AG04449 (cell line): ENCODE measurements at regions not wholly inside any gene's neighbourhood (a gene's known extent, or its start where the extent isn't known, plus 50 kb on each side); places are given as distances from the start of the nearest gene placed in this dataset.
"Not testable (repeated sequence)": the region's sequence is repeated elsewhere in the genome, so short reads cannot be mapped to it uniquely, and the experiment has no call there.

Experiments
- CTCF ChIA-PET: fragments of 350-600 bp; formaldehyde crosslinking; extraction: SDS; loops from one replicate; lab custom pipeline; 2021; ENCODE audit warnings: antibody characterized with exemption; lab: Yijun Ruan, JAX
- POLR2A ChIA-PET: fragments of 400-600, 350-600 bp; formaldehyde crosslinking; extraction: SDS; loops from one replicate; lab custom pipeline; 2020; ENCODE audit warnings: antibody characterized with exemption, inconsistent platforms; lab: Yijun Ruan, JAX
- DNase-seq: peaks from one replicate; pipeline ENCODE4 v3.0.0-alpha.2; 2010; ENCODE audit warnings: low read depth, low spot score
- H3K4me3 ChIP-seq: 2 replicates; pipeline ENCODE4 v1.5.1; 2011; ENCODE audit warnings: low read depth, mild to moderate bottlenecking, control low read depth, low read length
- CTCF ChIP-seq: IDR thresholded peaks from one replicate; pipeline ENCODE4 v1.5.1; 2011; ENCODE audit warnings: mild to moderate bottlenecking, moderate library complexity, low read length, control low read depth, inconsistent platforms; ENCODE audit not compliant: insufficient read depth; ENCODE audit errors: missing control alignments

- H3K4me3 ChIP-seq, result no peak overlapping the region
- ChIA-PET POLR2A (interaction anchor here (2.5 kb wide), 1 partner anchor 16 kb away, joined by 16 read pairs; no protein-coding TSS in a partner anchor), CTCF (interaction anchor here (4.4 to 7.9 kb wide), 2 partner anchors 27 to 101 kb away, joined by 23 to 36 read pairs; no protein-coding TSS in a partner anchor)
- no peak for TF ChIP-seq CTCF
- no peak for DNase-seq
Observed at GRCh38 chr3:16076564-16076963, 97.9 kb upstream of the GALNT15 start.

- CTCF ChIA-PET, result interaction anchor here (1.1 to 4.4 kb wide), 4 partner anchors 28 to 104 kb away, joined by 3 to 23 read pairs (median 4); no protein-coding TSS in a partner anchor
Observed at GRCh38 chr3:16077146-16077545, 97.3 kb upstream of the GALNT15 start.

GRCh38 chr3:16077681-16078080 is 96.8 kb upstream of the GALNT15 start:
- DNase-seq, H3K4me3 ChIP-seq: not testable (repeated sequence)
- ChIA-PET CTCF (interaction anchor here (1.1 to 4.4 kb wide), 4 partner anchors 28 to 103 kb away, joined by 3 to 23 read pairs (median 4); no protein-coding TSS in a partner anchor), POLR2A (interaction anchor here (0.7 to 2.5 kb wide), 6 partner anchors 12 to 100 kb away, joined by 3 to 16 read pairs (median 8); no protein-coding TSS in a partner anchor)

More at GRCh38 chr3:16077146-16077545, 97.3 kb upstream of the GALNT15 start:
- H3K4me3 ChIP-seq, DNase-seq: not testable (repeated sequence)
- POLR2A ChIA-PET, result interaction anchor here (0.7 to 2.5 kb wide), 6 partner anchors 13 to 101 kb away, joined by 3 to 16 read pairs (median 8); no protein-coding TSS in a partner anchor

GRCh38 chr3:16079519-16079918 is 95.0 kb upstream of the GALNT15 start:
- ChIA-PET CTCF (interaction anchor here (0.5 to 4.4 kb wide), 6 partner anchors 9 to 99 kb away, joined by 3 to 23 read pairs (median 3); partner anchors contain the start of gene GALNT15), POLR2A (interaction anchor here (2.1 kb wide), 1 partner anchor 11 kb away, joined by 9 read pairs; no protein-coding TSS in a partner anchor)
- no peak overlapping the region for H3K4me3 ChIP-seq
- no peak for TF ChIP-seq CTCF
- DNase-seq, result no peak

GRCh38 chr3:16081661-16082060 is 92.8 kb upstream of the GALNT15 start:
- DNase-seq, result no peak
- ChIA-PET CTCF (no interaction called here), POLR2A (no interaction called here)
- H3K4me3 ChIP-seq, result no peak overlapping the region
- TF ChIP-seq CTCF, result no peak

GRCh38 chr3:16084887-16085286 is 89.6 kb upstream of the GALNT15 start:
- POLR2A ChIA-PET, result no interaction called here
- TF ChIP-seq CTCF, result no peak
- no peak overlapping the region for H3K4me3 ChIP-seq
- CTCF ChIA-PET, result interaction anchor here (1.2 kb wide), 1 partner anchor 36 kb away, joined by 4 read pairs; no protein-coding TSS in a partner anchor
- DNase-seq, result no peak

GRCh38 chr3:16085410-16085809 is 89.1 kb upstream of the GALNT15 start:
- no peak for DNase-seq
- CTCF ChIA-PET, result interaction anchor here (1.0 kb wide), 1 partner anchor 14 kb away, joined by 3 read pairs; no protein-coding TSS in a partner anchor
- POLR2A ChIA-PET, result interaction anchor here (0.9 to 1.4 kb wide), 2 partner anchors 18 to 89 kb away, joined by 4 read pairs; partner anchors contain the start of gene GALNT15

More at GRCh38 chr3:16085410-16085809, 89.1 kb upstream of the GALNT15 start:
- TF ChIP-seq CTCF, result no peak
- H3K4me3 ChIP-seq, result no peak overlapping the region
